Liver (tissue), 8 donors: ENCODE measurements at regions not wholly inside any gene's neighbourhood (a gene's known extent, or its start where the extent isn't known, plus 50 kb on each side); places are given as distances from the start of the nearest gene placed in this dataset.

Experiments used
- DNase-seq: peaks from one replicate; pipeline ENCODE4 v3.0.0-alpha.2; 2017; ENCODE audit warnings: low spot score
- H3K27ac ChIP-seq, 2 donors: one replicate each; pipeline ENCODE4 v1.7.0; 2013; ENCODE audit warnings: inconsistent platforms in 2 of 2, low read length in 2 of 2, control low read depth in 1 of 2, low read depth in 1 of 2, mild to moderate bottlenecking in 1 of 2
- H3K27me3 ChIP-seq, 4 donors: one replicate each; pipeline versions ENCODE4 v1.6.1 to v1.7.0; 2013; ENCODE audit warnings: low read length in 3 of 4, inconsistent platforms in 1 of 4, mild to moderate bottlenecking in 1 of 4, moderate library complexity in 1 of 4; ENCODE audit not compliant: control insufficient read depth in 4 of 4, insufficient read depth in 4 of 4
- H3K36me3 ChIP-seq, 4 donors: one replicate each; pipeline versions ENCODE4 v1.6.1 to v1.7.0; 2013; ENCODE audit warnings: low read length in 3 of 4, mild to moderate bottlenecking in 3 of 4, low read depth in 1 of 4, moderate library complexity in 1 of 4; ENCODE audit not compliant: control insufficient read depth in 4 of 4, insufficient read depth in 3 of 4
- H3K4me1 ChIP-seq, 4 donors: one replicate each; pipeline versions ENCODE4 v1.6.1 to v1.7.0; 2013; ENCODE audit warnings: low read length in 3 of 4, mild to moderate bottlenecking in 3 of 4, moderate library complexity in 1 of 4; ENCODE audit not compliant: control insufficient read depth in 4 of 4, insufficient read depth in 4 of 4
- H3K4me3 ChIP-seq, 3 donors: one replicate each; pipeline versions ENCODE4 v1.6.1 to v1.7.0; 2013; ENCODE audit warnings: low read length in 3 of 3, control low read depth in 1 of 3, low read depth in 1 of 3, mild to moderate bottlenecking in 1 of 3
- H3K9ac ChIP-seq, 2 donors: one replicate each; pipeline ENCODE4 v1.7.0; 2013; ENCODE audit warnings: low read length in 2 of 2, mild to moderate bottlenecking in 2 of 2, moderate library complexity in 2 of 2, control low read depth in 1 of 2, low read depth in 1 of 2
- H3K9me3 ChIP-seq, 4 donors: one replicate each; pipeline versions ENCODE4 v1.6.1 to v1.7.0; 2013; ENCODE audit warnings: low read length in 3 of 4; ENCODE audit not compliant: control insufficient read depth in 4 of 4
- ATF3 ChIP-seq: IDR thresholded peaks from 2 replicates; pipeline ENCODE4 v1.6.1; 2016; ENCODE audit warnings: antibody characterized with exemption
- EGR1 ChIP-seq, 2 donors: IDR thresholded peaks; 2 replicates each; pipeline ENCODE4 v1.6.1; 2016 to 2018; ENCODE audit warnings: antibody characterized with exemption in 2 of 2, low read depth in 2 of 2
- FOXA1 ChIP-seq: IDR thresholded peaks from 2 replicates; pipeline ENCODE4 v1.6.1; 2016; ENCODE audit warnings: antibody characterized with exemption
- FOXA2 ChIP-seq: IDR thresholded peaks from 2 replicates; pipeline ENCODE4 v1.6.1; 2016; ENCODE audit warnings: antibody characterized with exemption
- GABPA ChIP-seq, 2 donors: IDR thresholded peaks in 1 of 2; conservative IDR thresholded peaks in 1 of 2; 2 replicates each; pipeline ENCODE4 v1.6.1; 2016; ENCODE audit warnings: antibody characterized with exemption in 2 of 2, mild to moderate bottlenecking in 1 of 2, moderate library complexity in 1 of 2
- HNF4A ChIP-seq, 2 donors: conservative IDR thresholded peaks; 2 replicates each; pipeline ENCODE4 v1.6.1; 2016; ENCODE audit warnings: antibody characterized with exemption in 2 of 2, mild to moderate bottlenecking in 2 of 2
- HNF4G ChIP-seq: IDR thresholded peaks from 2 replicates; pipeline ENCODE4 v1.6.1; 2016; ENCODE audit warnings: antibody characterized with exemption
- JUND ChIP-seq, 2 donors: IDR thresholded peaks; 2 replicates each; pipeline ENCODE4 v1.6.1; 2016; ENCODE audit warnings: antibody characterized with exemption in 2 of 2
- NR2F2 ChIP-seq: IDR thresholded peaks from 2 replicates; pipeline ENCODE4 v1.6.1; 2016; ENCODE audit warnings: antibody characterized with exemption
- RAD21 ChIP-seq, 2 donors: IDR thresholded peaks; 2 replicates each; pipeline ENCODE4 v1.6.1; 2016; ENCODE audit warnings: antibody characterized with exemption in 2 of 2, mild to moderate bottlenecking in 2 of 2
- RXRA ChIP-seq, 2 donors: IDR thresholded peaks; 2 replicates each; pipeline ENCODE4 v1.6.1; 2017 to 2018; ENCODE audit warnings: antibody characterized with exemption in 2 of 2, mild to moderate bottlenecking in 1 of 2
- SP1 ChIP-seq: IDR thresholded peaks from 2 replicates; pipeline ENCODE4 v1.6.1; 2018; ENCODE audit warnings: antibody characterized with exemption, mild to moderate bottlenecking
- TAF1 ChIP-seq: conservative IDR thresholded peaks from 2 replicates; pipeline ENCODE4 v1.6.1; 2016; ENCODE audit warnings: antibody characterized with exemption, mild to moderate bottlenecking
- YY1 ChIP-seq: IDR thresholded peaks from 2 replicates; pipeline ENCODE4 v1.6.1; 2016; ENCODE audit warnings: antibody characterized with exemption, mild to moderate bottlenecking
- ZBTB33 ChIP-seq: IDR thresholded peaks from 2 replicates; pipeline ENCODE4 v1.6.1; 2016; ENCODE audit warnings: antibody characterized with exemption
- WGBS: extraction: QIAGEN DNeasy Blood & Tissue Kit; methylation state at CpG from one replicate; pipeline ENCODE4 v1.1.7; 2013; 5-methylcytosine and 5-hydroxymethylcytosine counted together
- TF ChIP-seq, protein P1 (sequence below): IDR thresholded peaks from 2 replicates; pipeline ENCODE4 v1.6.1; 2016; ENCODE audit warnings: antibody characterized with exemption, mild to moderate bottlenecking
- TF ChIP-seq, protein P2 (sequence below): IDR thresholded peaks from 2 replicates; pipeline ENCODE4 v1.6.1; 2016; ENCODE audit warnings: antibody characterized with exemption
- TF ChIP-seq, protein P3 (sequence below): fragments of 150-350 bp; IDR thresholded peaks from 2 replicates; pipeline ENCODE4 v1.5.1; 2017; ENCODE audit warnings: improper control_type of control experiment, low read depth, low read length; ENCODE audit not compliant: missing input control
- donor health status: healthy.
- donor health status: healthy.
- donor health status: healthy.
- donor health status: healthy.
- donor health status: healthy.

- no peak for DNase-seq
- 89% methylated on average over 5 of the region's 5 CpGs for WGBS
- H3K27me3 ChIP-seq = no peaks in the 10 kb centered on the region
- H3K4me3 ChIP-seq = no peak overlapping the region
- no peaks in the 10 kb centered on the region for H3K9me3 ChIP-seq
- H3K9ac ChIP-seq = no peak overlapping the region
- no peak overlapping the region for H3K27ac ChIP-seq
- H3K36me3 ChIP-seq = no peaks in the 10 kb centered on the region
- TF ChIP-seq, protein P1, sequence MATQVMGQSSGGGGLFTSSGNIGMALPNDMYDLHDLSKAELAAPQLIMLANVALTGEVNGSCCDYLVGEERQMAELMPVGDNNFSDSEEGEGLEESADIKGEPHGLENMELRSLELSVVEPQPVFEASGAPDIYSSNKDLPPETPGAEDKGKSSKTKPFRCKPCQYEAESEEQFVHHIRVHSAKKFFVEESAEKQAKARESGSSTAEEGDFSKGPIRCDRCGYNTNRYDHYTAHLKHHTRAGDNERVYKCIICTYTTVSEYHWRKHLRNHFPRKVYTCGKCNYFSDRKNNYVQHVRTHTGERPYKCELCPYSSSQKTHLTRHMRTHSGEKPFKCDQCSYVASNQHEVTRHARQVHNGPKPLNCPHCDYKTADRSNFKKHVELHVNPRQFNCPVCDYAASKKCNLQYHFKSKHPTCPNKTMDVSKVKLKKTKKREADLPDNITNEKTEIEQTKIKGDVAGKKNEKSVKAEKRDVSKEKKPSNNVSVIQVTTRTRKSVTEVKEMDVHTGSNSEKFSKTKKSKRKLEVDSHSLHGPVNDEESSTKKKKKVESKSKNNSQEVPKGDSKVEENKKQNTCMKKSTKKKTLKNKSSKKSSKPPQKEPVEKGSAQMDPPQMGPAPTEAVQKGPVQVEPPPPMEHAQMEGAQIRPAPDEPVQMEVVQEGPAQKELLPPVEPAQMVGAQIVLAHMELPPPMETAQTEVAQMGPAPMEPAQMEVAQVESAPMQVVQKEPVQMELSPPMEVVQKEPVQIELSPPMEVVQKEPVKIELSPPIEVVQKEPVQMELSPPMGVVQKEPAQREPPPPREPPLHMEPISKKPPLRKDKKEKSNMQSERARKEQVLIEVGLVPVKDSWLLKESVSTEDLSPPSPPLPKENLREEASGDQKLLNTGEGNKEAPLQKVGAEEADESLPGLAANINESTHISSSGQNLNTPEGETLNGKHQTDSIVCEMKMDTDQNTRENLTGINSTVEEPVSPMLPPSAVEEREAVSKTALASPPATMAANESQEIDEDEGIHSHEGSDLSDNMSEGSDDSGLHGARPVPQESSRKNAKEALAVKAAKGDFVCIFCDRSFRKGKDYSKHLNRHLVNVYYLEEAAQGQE = no peak
- TF ChIP-seq HNF4A (conservative IDR thresholded peaks at IDR 0.05) (no peak), ZBTB33 (no peak), FOXA1 (no peak), RAD21 (IDR thresholded peaks at IDR 0.05) (no peak), ATF3 (no peak), HNF4G (no peak), SP1 (no peak), NR2F2 (no peak), EGR1 (IDR thresholded peaks at IDR 0.05; ENCODE audit: low read depth in 2 of 2) (no peak), TAF1 (no peak), GABPA (IDR thresholded peaks at IDR 0.05 in 1 of 2, conservative IDR thresholded peaks at IDR 0.05 in 1 of 2) (no peak), FOXA2 (no peak), RXRA (IDR thresholded peaks at IDR 0.05) (no peak), JUND (IDR thresholded peaks at IDR 0.05) (no peak), YY1 (no peak)
- TF ChIP-seq, protein P2, sequence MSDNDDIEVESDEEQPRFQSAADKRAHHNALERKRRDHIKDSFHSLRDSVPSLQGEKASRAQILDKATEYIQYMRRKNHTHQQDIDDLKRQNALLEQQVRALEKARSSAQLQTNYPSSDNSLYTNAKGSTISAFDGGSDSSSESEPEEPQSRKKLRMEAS = no peak
- TF ChIP-seq, protein P3, sequence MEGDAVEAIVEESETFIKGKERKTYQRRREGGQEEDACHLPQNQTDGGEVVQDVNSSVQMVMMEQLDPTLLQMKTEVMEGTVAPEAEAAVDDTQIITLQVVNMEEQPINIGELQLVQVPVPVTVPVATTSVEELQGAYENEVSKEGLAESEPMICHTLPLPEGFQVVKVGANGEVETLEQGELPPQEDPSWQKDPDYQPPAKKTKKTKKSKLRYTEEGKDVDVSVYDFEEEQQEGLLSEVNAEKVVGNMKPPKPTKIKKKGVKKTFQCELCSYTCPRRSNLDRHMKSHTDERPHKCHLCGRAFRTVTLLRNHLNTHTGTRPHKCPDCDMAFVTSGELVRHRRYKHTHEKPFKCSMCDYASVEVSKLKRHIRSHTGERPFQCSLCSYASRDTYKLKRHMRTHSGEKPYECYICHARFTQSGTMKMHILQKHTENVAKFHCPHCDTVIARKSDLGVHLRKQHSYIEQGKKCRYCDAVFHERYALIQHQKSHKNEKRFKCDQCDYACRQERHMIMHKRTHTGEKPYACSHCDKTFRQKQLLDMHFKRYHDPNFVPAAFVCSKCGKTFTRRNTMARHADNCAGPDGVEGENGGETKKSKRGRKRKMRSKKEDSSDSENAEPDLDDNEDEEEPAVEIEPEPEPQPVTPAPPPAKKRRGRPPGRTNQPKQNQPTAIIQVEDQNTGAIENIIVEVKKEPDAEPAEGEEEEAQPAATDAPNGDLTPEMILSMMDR = no peak
- peaks cover 0 to 1% (median 0%) of the 10 kb centered on the region in 4 donors for H3K4me1 ChIP-seq
Measured at GRCh38 chr1:209387271-209387968, 196.1 kb upstream of the CAMK1G start.
